ENCODE measurements at regions not wholly inside any gene's neighbourhood (a gene's known extent, or its start where the extent isn't known, plus 50 kb on each side); places are given as distances from the start of the nearest gene placed in this dataset.

GRCh38 chr13:44765001-44765471, 188.9 kb upstream of the TSC22D1 start:
- no peak overlapping the region for H4K91ac ChIP-seq (replicated peaks; ENCODE audit: insufficient read length, low read length)
- H3K9ac ChIP-seq (replicated peaks in 1 of 4; ENCODE audit: extremely low read depth in 1 of 4, low read depth in 3 of 4, low read length in 3 of 4), result no peak overlapping the region
- H2BK15ac ChIP-seq (ENCODE audit: low read length), result no peak overlapping the region
- no peaks in the 10 kb centered on the region for H3K79me1 ChIP-seq (ENCODE audit: low read depth, low read length)
- H3K79me2 ChIP-seq (ENCODE audit: control insufficient read depth in 1 of 2, insufficient read depth in 2 of 2, low read length in 2 of 2), result no peaks in the 10 kb centered on the region
- H3K27me3 ChIP-seq (replicated peaks in 1 of 4; ENCODE audit: control insufficient read depth in 3 of 4, extremely low read depth in 1 of 4, insufficient read depth in 3 of 4, low read length in 3 of 4), result no peaks in the 10 kb centered on the region
- no peak overlapping the region for H2BK12ac ChIP-seq (ENCODE audit: low read depth, low read length)
- H3K14ac ChIP-seq (ENCODE audit: insufficient read length), result no peak overlapping the region
- TF ChIP-seq ATF3 (IDR thresholded peaks at IDR 0.05; ENCODE audit: insufficient read depth, low read depth, low read length), result no peak
- TF ChIP-seq E2F6 (IDR thresholded peaks at IDR 0.05), result no peak
- TF ChIP-seq BRCA1 (IDR thresholded peaks at IDR 0.05; ENCODE audit: low read depth, low read length), result no peak
- TF ChIP-seq PHF8 (conservative IDR thresholded peaks at IDR 0.05; ENCODE audit: low read depth, low read length), result no peak
- no peak for TF ChIP-seq EZH2 (IDR thresholded peaks at IDR 0.05; ENCODE audit: low read depth, low read length, severe bottlenecking)
- no peak for FAIRE-seq
- no peak overlapping the region for H3K4me2 ChIP-seq (ENCODE audit: insufficient read depth in 1 of 2, low read depth in 2 of 2, low read length in 2 of 2)
- no peak for DNase-seq (ENCODE audit: low read depth in 1 of 2, low spot score in 2 of 2)
- no peak overlapping the region for H4K8ac ChIP-seq (ENCODE audit: extremely low read depth, insufficient read depth, low read length)
- H2BK5ac ChIP-seq (ENCODE audit: low read depth, low read length), result no peak overlapping the region
- H4K5ac ChIP-seq (ENCODE audit: insufficient read length, low read depth, low read length), result no peak overlapping the region
- H3K36me3 ChIP-seq (ENCODE audit: control insufficient read depth in 2 of 4, insufficient read depth in 4 of 4, low read length in 3 of 4), result no peaks in the 10 kb centered on the region
- no peak overlapping the region for H2AK5ac ChIP-seq (ENCODE audit: low read depth, low read length)
- no peak overlapping the region for H2BK120ac ChIP-seq (replicated peaks; ENCODE audit: low read depth, low read length)
- H2AFZ ChIP-seq (ENCODE audit: low read length), result no peak overlapping the region
- no peak overlapping the region for H3K4me3 ChIP-seq (ENCODE audit: extremely low read depth in 1 of 4, insufficient read depth in 2 of 4, low read depth in 3 of 4, low read length in 4 of 4)
- H2BK20ac ChIP-seq (ENCODE audit: low read length), result no peak overlapping the region
- 91% methylated on average over 4 of the region's 4 CpGs; no CpG with 5 or more reads in 1 of the 2 experiments for WGBS, 2 experiments (ENCODE audit: extremely low coverage in 1 of 2, insufficient coverage in 1 of 2, insufficient read length in 1 of 2, insufficient replicate concordance in 2 of 2, low coverage in 1 of 2, low lambda C conversion rate in 2 of 2, missing lambda C conversion rate in 1 of 2)
- no peak overlapping the region for H3K56ac ChIP-seq (replicated peaks; ENCODE audit: insufficient read length, low read depth, low read length)
- no peaks in the 10 kb centered on the region for H4K20me1 ChIP-seq (replicated peaks in 1 of 2; ENCODE audit: control insufficient read depth in 1 of 2, insufficient read depth in 2 of 2, low read length in 2 of 2)
- no peaks in the 10 kb centered on the region for H3K23me2 ChIP-seq (ENCODE audit: low read depth, low read length)
- H3K4ac ChIP-seq (replicated peaks; ENCODE audit: insufficient read length, low read depth, low read length), result no peak overlapping the region
- POLR2A ChIA-PET (ENCODE audit: partially characterized antibody), result no interaction called here
- CTCF ChIA-PET (ENCODE audit: partially characterized antibody), result interaction anchor here (1.5 kb wide), 1 partner anchor 112 kb away, joined by 3 read pairs; no protein-coding TSS in a partner anchor
- no peak overlapping the region for H3K18ac ChIP-seq (ENCODE audit: extremely low read depth, low read length)
- no peak overlapping the region for H3K23ac ChIP-seq (ENCODE audit: insufficient read length)
- H3K9me3 ChIP-seq (ENCODE audit: insufficient read depth in 2 of 2, low read depth in 1 of 2, low read length in 1 of 2), result no peaks in the 10 kb centered on the region
- H3K27ac ChIP-seq (ENCODE audit: low read depth, low read length), result no peak overlapping the region
- H3K4me1 ChIP-seq (replicated peaks in 1 of 4; ENCODE audit: control insufficient read depth in 3 of 4, insufficient read depth in 4 of 4, low read length in 3 of 4), result peaks cover 0 to 5% (median 2%) of the 10 kb centered on the region in 4 experiments; a peak in 3 of 7 replicates
